Stimulated activated naive CD8-positive, alpha-beta T cell treated with anti-CD3 and anti-CD28 coated beads, Interleukin-15, amount 100 ng/mL, for 72 hours (primary cell): ENCODE measurements at regions not wholly inside any gene's neighbourhood (a gene's known extent, or its start where the extent isn't known, plus 50 kb on each side); places are given as distances from the start of the nearest gene placed in this dataset.

Experiments used
- ATAC-seq: fragments of 150-1000 bp; cut with Tn5 transposase; 2 replicates; pipeline ENCODE4 v1.10.0; 2021; ENCODE audit warnings: mild to moderate bottlenecking, moderate library complexity
- DNase-seq, 2 donors: peaks; one replicate each; pipeline ENCODE4 v3.0.0; 2021 to 2022
- H3K27ac Mint-ChIP-seq, 2 donors: one replicate each; pipeline ENCODE4 v1.8.0; 2022; ENCODE audit warnings: mild to moderate bottlenecking in 2 of 2, mixed read lengths in 2 of 2, moderate library complexity in 2 of 2
- H3K27me3 Mint-ChIP-seq: one replicate; pipeline ENCODE4 v1.8.0; 2022; ENCODE audit warnings: mixed read lengths
- H3K4me1 Mint-ChIP-seq: one replicate; pipeline ENCODE4 v1.8.0; 2022; ENCODE audit warnings: mild to moderate bottlenecking, mixed read lengths
- H3K4me3 Mint-ChIP-seq, 2 donors: one replicate each; pipeline ENCODE4 v1.8.0; 2022; ENCODE audit warnings: mild to moderate bottlenecking in 2 of 2, mixed read lengths in 2 of 2, moderate library complexity in 1 of 2
- H3K9me3 Mint-ChIP-seq, 2 donors: one replicate each; pipeline ENCODE4 v1.8.0; 2022; ENCODE audit warnings: mixed read lengths in 2 of 2

GRCh38 chr10:36507715-36508114 is 617.7 kb upstream of the ANKRD30A start:
- peaks cover 5 to 11% of the 10 kb centered on the region in 2 donors for H3K9me3 Mint-ChIP-seq
- ATAC-seq: no peak

GRCh38 chr10:36506697-36507496 is 618.5 kb upstream of the ANKRD30A start:
- Mint-ChIP-seq H3K27ac (no peak overlapping the region), H3K4me3 (no peak overlapping the region), H3K4me1 (no peaks in the 10 kb centered on the region), H3K27me3 (no peaks in the 10 kb centered on the region), H3K9me3 (peaks cover 6 to 13% of the 10 kb centered on the region in 2 donors)
- ATAC-seq (no peak), DNase-seq (no peak)

More at GRCh38 chr10:36507715-36508114, 617.7 kb upstream of the ANKRD30A start:
- Mint-ChIP-seq H3K27ac (no peak overlapping the region), H3K27me3 (no peaks in the 10 kb centered on the region), H3K4me1 (no peaks in the 10 kb centered on the region), H3K4me3 (no peak overlapping the region)
- DNase-seq: no peak

GRCh38 chr10:36506261-36506660 is 619.1 kb upstream of the ANKRD30A start:
- H3K27me3 Mint-ChIP-seq: no peaks in the 10 kb centered on the region
- no peak for DNase-seq
- H3K9me3 Mint-ChIP-seq: peaks cover 6 to 13% of the 10 kb centered on the region in 2 donors
- H3K4me1 Mint-ChIP-seq: no peaks in the 10 kb centered on the region
- no peak overlapping the region for H3K27ac Mint-ChIP-seq
- no peak for ATAC-seq
- no peak overlapping the region for H3K4me3 Mint-ChIP-seq

- DNase-seq (no peak), ATAC-seq (no peak)
- Mint-ChIP-seq H3K27ac (no peak overlapping the region), H3K4me3 (no peak overlapping the region), H3K9me3 (peaks cover 6 to 13% of the 10 kb centered on the region in 2 donors), H3K4me1 (no peaks in the 10 kb centered on the region), H3K27me3 (no peaks in the 10 kb centered on the region)
Measured at GRCh38 chr10:36504758-36505157, 620.6 kb upstream of the ANKRD30A start.

DNA sequence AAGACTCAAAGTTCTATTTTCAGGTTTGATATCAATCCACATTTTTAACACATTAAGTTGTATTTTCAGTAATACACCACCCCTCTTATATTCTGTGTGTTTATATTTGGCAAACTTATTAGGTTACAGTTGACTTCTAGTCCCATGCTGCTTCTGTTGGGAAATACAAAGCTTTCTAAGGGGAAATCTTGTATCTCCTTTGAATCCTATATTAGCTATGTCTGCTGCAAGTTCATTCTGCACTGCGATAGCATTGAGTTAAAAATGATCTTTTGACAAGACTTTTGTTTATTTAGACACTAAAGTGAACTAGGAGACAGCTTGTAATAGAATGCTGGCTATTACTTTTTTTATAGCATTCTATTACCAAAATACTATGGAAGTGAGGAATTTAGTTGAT is 625.1 kb upstream of the ANKRD30A start:
- DNase-seq (no peak), ATAC-seq (no peak)
- Mint-ChIP-seq H3K27ac (no peak overlapping the region), H3K27me3 (no peaks in the 10 kb centered on the region), H3K4me1 (no peaks in the 10 kb centered on the region), H3K9me3 (peaks cover 6 to 8% of the 10 kb centered on the region in 2 donors), H3K4me3 (no peak overlapping the region)

DNA sequence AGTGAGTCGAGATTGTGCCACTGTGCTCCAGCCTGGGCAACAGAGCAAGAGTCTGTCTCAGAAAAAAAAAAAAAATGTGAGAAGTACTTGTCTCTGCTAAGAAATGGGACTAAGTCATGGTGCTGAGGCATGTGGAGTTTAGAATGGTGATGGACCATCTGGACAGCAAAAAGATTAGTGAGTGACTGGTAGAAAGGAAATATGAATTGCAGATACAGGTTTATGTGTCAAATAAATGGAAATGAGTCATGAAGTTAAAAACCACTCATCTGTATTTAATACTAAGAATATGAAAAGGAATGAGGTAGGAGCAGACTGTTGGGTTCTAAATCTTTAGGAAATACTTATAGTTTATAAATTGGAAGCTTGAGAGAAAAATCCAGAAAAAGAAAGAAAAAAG is 625.7 kb upstream of the ANKRD30A start:
- DNase-seq: no peak
- H3K4me1 Mint-ChIP-seq: no peaks in the 10 kb centered on the region
- no peaks in the 10 kb centered on the region for H3K27me3 Mint-ChIP-seq
- H3K4me3 Mint-ChIP-seq: no peak overlapping the region
- H3K9me3 Mint-ChIP-seq: peaks cover 6 to 8% of the 10 kb centered on the region in 2 donors
- no peak overlapping the region for H3K27ac Mint-ChIP-seq
- ATAC-seq: no peak

DNA sequence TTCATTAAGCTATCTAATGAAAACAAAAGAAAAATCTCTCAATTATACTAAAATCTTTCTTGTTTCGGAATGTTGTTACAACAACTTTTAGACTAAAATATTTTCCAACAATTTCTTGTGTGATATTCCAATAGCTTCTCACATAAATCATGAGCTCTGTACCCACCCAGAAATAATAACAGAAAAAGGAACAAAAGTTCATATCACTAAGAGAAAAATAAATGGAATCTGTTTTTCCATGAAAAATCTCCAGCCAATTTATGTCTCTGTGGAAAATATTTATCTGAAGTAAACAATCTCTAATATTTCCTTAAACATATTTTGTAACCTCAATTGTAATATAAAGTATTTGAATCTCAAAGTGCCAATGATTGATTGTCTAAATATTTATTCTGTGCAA is 628.6 kb upstream of the ANKRD30A start:
- Mint-ChIP-seq H3K4me3 (no peak overlapping the region), H3K27ac (no peak overlapping the region), H3K4me1 (no peaks in the 10 kb centered on the region), H3K9me3 (no peaks in the 10 kb centered on the region), H3K27me3 (no peaks in the 10 kb centered on the region)
- no peak for DNase-seq
- no peak for ATAC-seq

GRCh38 chr10:36494371-36494770 is 631.0 kb upstream of the ANKRD30A start:
- Mint-ChIP-seq H3K9me3 (no peaks in the 10 kb centered on the region), H3K4me1 (no peaks in the 10 kb centered on the region), H3K4me3 (no peak overlapping the region), H3K27ac (no peak overlapping the region), H3K27me3 (no peaks in the 10 kb centered on the region)
- ATAC-seq: no peak
- no peak for DNase-seq

DNA sequence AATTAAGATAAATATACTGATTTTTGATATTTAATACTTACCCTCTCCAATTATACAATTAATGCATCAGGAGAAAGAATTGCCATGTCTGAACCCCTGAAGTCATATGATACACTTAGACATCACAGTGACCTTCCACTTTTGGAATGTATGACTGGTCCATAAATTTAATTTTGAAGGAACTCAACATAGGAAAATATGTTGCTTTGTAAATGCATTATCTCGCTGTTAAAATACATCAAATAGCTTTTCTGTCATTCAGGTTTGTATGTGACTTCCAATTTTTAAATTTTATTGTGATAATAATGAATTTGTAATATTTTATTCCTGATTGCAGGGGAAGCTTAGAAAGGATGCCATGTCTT is 631.9 kb upstream of the ANKRD30A start:
- Mint-ChIP-seq H3K9me3 (no peaks in the 10 kb centered on the region), H3K27me3 (no peaks in the 10 kb centered on the region), H3K4me1 (no peaks in the 10 kb centered on the region), H3K4me3 (no peak overlapping the region), H3K27ac (no peak overlapping the region)
- ATAC-seq (no peak), DNase-seq (no peak)

DNA sequence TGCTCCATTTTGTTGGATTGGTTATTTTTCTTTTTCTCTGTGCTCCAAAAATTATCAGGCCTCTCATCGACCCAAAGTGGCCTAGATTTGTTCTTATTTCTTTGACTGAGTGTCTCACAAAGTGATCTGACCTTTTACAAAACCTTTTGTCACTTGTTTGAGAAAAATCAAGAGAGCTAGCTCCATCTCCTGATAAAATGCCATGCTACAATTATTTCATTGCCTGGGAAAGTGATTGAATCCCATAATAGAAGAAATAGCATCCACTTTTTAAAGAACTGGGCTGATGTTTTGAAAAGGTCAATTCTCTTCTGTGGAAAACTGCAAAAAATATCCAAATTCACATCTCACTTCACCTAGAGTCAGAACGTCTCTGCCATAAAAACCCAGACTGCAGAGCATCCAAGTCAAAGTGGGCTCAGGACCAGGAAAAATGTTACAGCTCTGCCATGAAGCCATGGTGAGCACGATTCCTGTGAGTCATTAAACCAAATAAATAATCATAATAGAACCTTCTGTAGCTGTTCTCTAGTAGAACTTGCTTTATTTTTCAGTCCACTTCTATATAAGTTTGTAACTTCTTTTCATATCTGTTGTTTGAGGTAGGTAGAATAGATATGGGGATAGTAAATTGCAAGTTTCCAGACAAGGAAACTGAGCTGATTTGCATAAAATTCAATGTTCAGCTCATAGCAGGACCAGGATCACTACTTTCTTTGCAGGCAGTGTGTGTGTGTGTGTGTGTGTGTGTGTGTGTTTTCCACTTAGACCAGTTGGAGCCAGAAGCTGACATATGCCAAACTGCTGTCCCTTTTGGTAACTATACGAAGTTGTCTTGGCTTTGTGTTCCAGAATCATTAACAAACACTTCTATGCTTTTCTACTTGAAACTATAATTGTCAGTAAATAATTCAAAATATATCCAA is 632.5 kb upstream of the ANKRD30A start:
- ATAC-seq: no peak
- Mint-ChIP-seq H3K9me3 (no peaks in the 10 kb centered on the region), H3K4me1 (no peaks in the 10 kb centered on the region), H3K4me3 (no peak overlapping the region), H3K27me3 (no peaks in the 10 kb centered on the region), H3K27ac (no peak overlapping the region)
- no peak for DNase-seq

DNA sequence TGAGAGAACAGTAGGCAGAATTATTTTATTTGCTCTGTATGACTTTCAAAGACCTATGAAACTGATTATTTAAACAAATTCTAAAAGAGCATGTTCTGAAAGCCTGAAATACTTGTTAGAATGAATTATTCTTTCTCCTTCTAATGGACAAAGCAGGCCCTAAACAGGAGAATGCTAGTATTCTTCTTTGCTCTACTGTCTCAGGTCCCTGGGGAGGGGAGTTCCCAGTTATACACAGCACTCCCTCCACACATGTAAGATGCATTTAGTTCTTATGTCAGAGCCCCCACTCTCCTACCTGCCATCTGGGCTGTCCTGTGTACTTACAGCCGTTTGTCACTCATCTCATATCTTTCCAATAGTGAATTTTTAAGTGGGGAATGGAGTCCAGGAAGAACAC is 633.5 kb upstream of the ANKRD30A start:
- DNase-seq: no peak
- Mint-ChIP-seq H3K4me3 (no peak overlapping the region), H3K9me3 (no peaks in the 10 kb centered on the region), H3K4me1 (no peaks in the 10 kb centered on the region), H3K27ac (no peak overlapping the region), H3K27me3 (no peaks in the 10 kb centered on the region)
- ATAC-seq: no peak

GRCh38 chr10:36489611-36490228 is 635.7 kb upstream of the ANKRD30A start:
- no peak for ATAC-seq
- Mint-ChIP-seq H3K27ac (no peak overlapping the region), H3K27me3 (no peaks in the 10 kb centered on the region), H3K9me3 (no peaks in the 10 kb centered on the region), H3K4me3 (no peak overlapping the region), H3K4me1 (no peaks in the 10 kb centered on the region)
- DNase-seq: no peak

DNA sequence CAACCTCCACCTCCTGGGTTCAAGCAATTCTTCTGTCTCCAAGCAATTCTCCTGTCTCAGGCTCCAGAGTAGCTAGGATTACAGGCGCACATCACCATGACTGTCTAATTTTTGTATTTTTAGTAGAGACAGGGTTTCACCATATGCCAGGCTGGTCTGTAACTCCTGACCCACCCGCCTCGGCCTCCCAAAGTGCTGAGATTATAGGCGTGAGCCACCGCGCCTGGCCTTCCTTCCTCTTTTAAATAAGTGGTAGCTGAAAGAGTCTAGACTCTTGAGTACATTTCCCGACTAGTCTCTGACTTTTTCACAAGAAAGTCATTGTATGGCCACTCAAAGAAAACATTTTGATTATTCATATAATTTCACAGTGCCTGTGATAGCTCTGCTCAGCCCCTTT is 636.2 kb upstream of the ANKRD30A start:
- H3K9me3 Mint-ChIP-seq: no peaks in the 10 kb centered on the region
- DNase-seq: no peak
- H3K4me1 Mint-ChIP-seq: no peaks in the 10 kb centered on the region
- no peak for ATAC-seq
- H3K27ac Mint-ChIP-seq: no peak overlapping the region
- no peaks in the 10 kb centered on the region for H3K27me3 Mint-ChIP-seq
- H3K4me3 Mint-ChIP-seq: no peak overlapping the region

DNA sequence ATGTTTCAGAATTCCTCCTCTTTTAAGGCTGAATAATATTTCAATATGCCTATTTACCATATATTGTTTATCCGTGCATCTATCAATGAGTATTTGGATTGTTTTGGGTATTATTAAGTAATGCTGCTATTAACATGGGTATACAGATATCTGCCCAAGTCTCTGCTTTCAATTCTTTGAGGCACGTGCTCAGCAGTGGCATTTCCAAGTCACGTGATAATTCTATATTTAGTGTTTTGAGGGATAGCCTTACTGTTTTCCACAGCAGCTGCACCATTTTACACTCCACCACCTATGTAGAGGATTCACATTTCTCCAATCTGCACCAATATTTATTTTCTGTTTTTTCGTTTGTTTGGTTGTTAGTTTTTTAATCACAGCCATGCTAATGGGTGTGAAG is 636.8 kb upstream of the ANKRD30A start:
- H3K4me3 Mint-ChIP-seq: no peak overlapping the region
- no peaks in the 10 kb centered on the region for H3K27me3 Mint-ChIP-seq
- H3K27ac Mint-ChIP-seq: no peak overlapping the region
- no peaks in the 10 kb centered on the region for H3K4me1 Mint-ChIP-seq
- no peak for DNase-seq
- no peaks in the 10 kb centered on the region for H3K9me3 Mint-ChIP-seq
- ATAC-seq: no peak

GRCh38 chr10:36479073-36479472 is 646.3 kb upstream of the ANKRD30A start:
- H3K4me1 Mint-ChIP-seq: no peaks in the 10 kb centered on the region
- H3K4me3 Mint-ChIP-seq: no peak overlapping the region
- DNase-seq (no peak), ATAC-seq (no peak)
- H3K27me3 Mint-ChIP-seq: no peaks in the 10 kb centered on the region
- H3K27ac Mint-ChIP-seq: no peak overlapping the region
- H3K9me3 Mint-ChIP-seq: no peaks in the 10 kb centered on the region

DNA sequence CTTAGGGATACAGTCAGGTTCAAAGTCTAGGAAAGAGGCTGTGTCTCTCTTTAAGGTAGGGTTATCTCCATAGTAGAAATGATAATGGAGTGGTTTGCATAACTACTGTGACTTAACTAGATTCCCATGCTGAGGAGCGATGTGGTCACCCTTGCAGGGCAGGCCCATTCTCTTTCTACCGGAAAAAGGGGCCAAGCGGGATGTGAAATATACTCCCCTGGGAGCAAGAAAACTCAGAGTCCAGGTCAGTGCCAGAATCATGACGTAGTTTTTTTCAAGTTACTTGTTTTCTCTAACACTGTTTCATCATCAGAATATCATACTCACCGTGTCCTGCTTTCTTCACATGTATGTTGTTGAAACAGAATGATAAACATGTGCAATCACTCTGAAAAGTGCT is 649.0 kb upstream of the ANKRD30A start:
- ATAC-seq: no peak
- Mint-ChIP-seq H3K27ac (no peak overlapping the region), H3K4me3 (no peak overlapping the region), H3K9me3 (no peaks in the 10 kb centered on the region), H3K27me3 (no peaks in the 10 kb centered on the region), H3K4me1 (no peaks in the 10 kb centered on the region)
- no peak for DNase-seq
